Suprapubic skin (tissue), 4 donors: ENCODE measurements at regions not wholly inside any gene's neighbourhood (a gene's known extent, or its start where the extent isn't known, plus 50 kb on each side); places are given as distances from the start of the nearest gene placed in this dataset.

Experiments
- DNase-seq, 2 donors: peaks; one replicate each; pipeline ENCODE4 v3.0.0-alpha.2; 2019; ENCODE audit warnings: low spot score in 2 of 2
- H3K27ac ChIP-seq: fragments of 200-600 bp; sonication (generic); one replicate; pipeline ENCODE4 v1.5.1; 2019
- H3K27me3 ChIP-seq: fragments of 200-600 bp; sonication (generic); one replicate; pipeline ENCODE4 v1.5.1; 2019
- H3K36me3 ChIP-seq: fragments of 200-600 bp; sonication (generic); one replicate; pipeline ENCODE4 v1.5.1; 2019
- H3K4me1 ChIP-seq: fragments of 200-600 bp; sonication (generic); one replicate; pipeline ENCODE4 v1.5.1; 2019
- H3K4me3 ChIP-seq: fragments of 200-600 bp; sonication (generic); one replicate; pipeline ENCODE4 v1.5.1; 2019; ENCODE audit warnings: mild to moderate bottlenecking
- H3K9me3 ChIP-seq: fragments of 200-600 bp; sonication (generic); one replicate; pipeline ENCODE4 v1.5.1; 2019
- CTCF ChIP-seq, 2 donors: fragments of 200-600 bp in 1 of 2; fragments of 450-650 bp in 1 of 2; sonication (generic) in 1 of 2; IDR thresholded peaks; one replicate each; pipeline ENCODE4 v1.5.1; 2016 to 2019; ENCODE audit warnings: antibody characterized with exemption in 2 of 2, mild to moderate bottlenecking in 1 of 2, moderate library complexity in 1 of 2
- EP300 ChIP-seq: sonication (generic); formaldehyde crosslinking; IDR thresholded peaks from one replicate; pipeline ENCODE4 v1.6.1; 2017; ENCODE audit warnings: antibody characterized with exemption
- POLR2A ChIP-seq, 2 donors: fragments of 450-650 bp; IDR thresholded peaks; one replicate each; pipeline ENCODE4 v1.6.1; 2017; ENCODE audit warnings: antibody characterized with exemption in 2 of 2, mild to moderate bottlenecking in 2 of 2, moderate library complexity in 2 of 2
- POLR2AphosphoS5 ChIP-seq, 3 donors: sonication (generic); formaldehyde crosslinking; IDR thresholded peaks; one replicate each; pipeline ENCODE4 v1.6.1; 2017; ENCODE audit warnings: antibody characterized with exemption in 3 of 3
- WGBS: methylation state at CpG from one replicate; pipeline ENCODE4 v1.1.5; 2018; 5-methylcytosine and 5-hydroxymethylcytosine counted together

GRCh38 chr4:176566769-176567168 is 226.0 kb downstream of the VEGFC start:
- WGBS = 64% methylated on average over 3 of the region's 3 CpGs

GRCh38 chr4:176568238-176568637 is 224.5 kb downstream of the VEGFC start:
- TF ChIP-seq POLR2A (IDR thresholded peaks at IDR 0.05) (no peak), EP300 (no peak), CTCF (IDR thresholded peaks at IDR 0.05) (no peak), POLR2AphosphoS5 (IDR thresholded peaks at IDR 0.05) (no peak)
- Histone ChIP-seq H3K4me3 (no peak overlapping the region), H3K27ac (no peak overlapping the region), H3K36me3 (no peaks in the 10 kb centered on the region), H3K4me1 (no peaks in the 10 kb centered on the region), H3K9me3 (no peaks in the 10 kb centered on the region), H3K27me3 (no peaks in the 10 kb centered on the region)
- DNase-seq = no peak
- WGBS = 93% methylated on average over 4 of the region's 4 CpGs

More at GRCh38 chr4:176566769-176567168, 226.0 kb downstream of the VEGFC start:
- no peak for DNase-seq
- Histone ChIP-seq H3K27me3 (no peaks in the 10 kb centered on the region), H3K4me3 (no peak overlapping the region), H3K36me3 (no peaks in the 10 kb centered on the region), H3K9me3 (no peaks in the 10 kb centered on the region), H3K27ac (no peak overlapping the region), H3K4me1 (no peaks in the 10 kb centered on the region)
- TF ChIP-seq POLR2A (IDR thresholded peaks at IDR 0.05) = no peak
- TF ChIP-seq POLR2AphosphoS5 (IDR thresholded peaks at IDR 0.05) = no peak
- no peak for TF ChIP-seq EP300
- TF ChIP-seq CTCF (IDR thresholded peaks at IDR 0.05) = no peak

GRCh38 chr4:176569301-176569700 is 223.4 kb downstream of the VEGFC start:
- H3K27ac ChIP-seq = no peak overlapping the region
- no peaks in the 10 kb centered on the region for H3K27me3 ChIP-seq
- no peaks in the 10 kb centered on the region for H3K4me1 ChIP-seq
- no peaks in the 10 kb centered on the region for H3K9me3 ChIP-seq
- H3K36me3 ChIP-seq = no peaks in the 10 kb centered on the region
- H3K4me3 ChIP-seq = no peak overlapping the region
- TF ChIP-seq EP300 (no peak), POLR2A (IDR thresholded peaks at IDR 0.05) (no peak), CTCF (IDR thresholded peaks at IDR 0.05) (no peak), POLR2AphosphoS5 (IDR thresholded peaks at IDR 0.05) (no peak)
- 61% methylated on average over 2 of the region's 2 CpGs for WGBS
- DNase-seq = no peak

GRCh38 chr4:176571206-176571605 is 221.5 kb downstream of the VEGFC start:
- H3K4me3 ChIP-seq = no peak overlapping the region
- DNase-seq = no peak
- no peak overlapping the region for H3K27ac ChIP-seq
- no peaks in the 10 kb centered on the region for H3K27me3 ChIP-seq
- H3K36me3 ChIP-seq = no peaks in the 10 kb centered on the region
- 89% methylated on average over 6 of the region's 6 CpGs for WGBS
- TF ChIP-seq EP300 = no peak
- TF ChIP-seq POLR2A (IDR thresholded peaks at IDR 0.05) = no peak
- no peak for TF ChIP-seq POLR2AphosphoS5 (IDR thresholded peaks at IDR 0.05)
- no peak for TF ChIP-seq CTCF (IDR thresholded peaks at IDR 0.05)
- no peaks in the 10 kb centered on the region for H3K9me3 ChIP-seq
- H3K4me1 ChIP-seq = no peaks in the 10 kb centered on the region

- DNase-seq = no peak
- 41% methylated on average over 2 of the region's 2 CpGs for WGBS
- no peaks in the 10 kb centered on the region for H3K27me3 ChIP-seq
- no peaks in the 10 kb centered on the region for H3K9me3 ChIP-seq
- no peaks in the 10 kb centered on the region for H3K4me1 ChIP-seq
- no peak overlapping the region for H3K4me3 ChIP-seq
- no peak overlapping the region for H3K27ac ChIP-seq
- TF ChIP-seq EP300 = no peak
- no peak for TF ChIP-seq POLR2AphosphoS5 (IDR thresholded peaks at IDR 0.05)
- TF ChIP-seq POLR2A (IDR thresholded peaks at IDR 0.05) = no peak
- no peak for TF ChIP-seq CTCF (IDR thresholded peaks at IDR 0.05)
- H3K36me3 ChIP-seq = no peaks in the 10 kb centered on the region
These were observed 217.5 kb downstream of the VEGFC start for GRCh38 chr4:176575141-176575730.
